HEK293 (cell line): ENCODE measurements at regions not wholly inside any gene's neighbourhood (a gene's known extent, or its start where the extent isn't known, plus 50 kb on each side); places are given as distances from the start of the nearest gene placed in this dataset.

Source experiments
- BCL11B ChIP-seq: fragments of 450-650 bp; formaldehyde crosslinking; IDR thresholded peaks from 2 replicates; pipeline ENCODE4 v1.5.1; 2016; ENCODE audit warnings: low read depth, missing biosample characterization, missing genetic modification characterization
- EGR2 ChIP-seq: fragments of 450-650 bp; formaldehyde crosslinking; IDR thresholded peaks from 2 replicates; pipeline ENCODE4 v1.5.1; 2016; ENCODE audit warnings: low read depth, missing biosample characterization, missing genetic modification characterization
- PBX3 ChIP-seq: sonication (generic); formaldehyde crosslinking; IDR thresholded peaks from 2 replicates; pipeline ENCODE4 v1.8.1; 2022; ENCODE audit warnings: mild to moderate bottlenecking, moderate library complexity, missing genetic modification reagents
- PRDM4 ChIP-seq: fragments of 450-650 bp; formaldehyde crosslinking; IDR thresholded peaks from 2 replicates; pipeline ENCODE4 v1.5.1; 2017; ENCODE audit warnings: missing biosample characterization, missing genetic modification characterization
- REST ChIP-seq: fragments of 450-650 bp; formaldehyde crosslinking; IDR thresholded peaks from 2 replicates; pipeline ENCODE4 v1.5.1; 2016; ENCODE audit warnings: missing biosample characterization, missing genetic modification characterization
- YY1 ChIP-seq: fragments of 450-650 bp; formaldehyde crosslinking; IDR thresholded peaks from 2 replicates; pipeline ENCODE4 v1.5.1; 2018; ENCODE audit warnings: missing biosample characterization, missing genetic modification characterization
- YY2 ChIP-seq: fragments of 450-650 bp; formaldehyde crosslinking; IDR thresholded peaks from 2 replicates; pipeline ENCODE4 v1.5.1; 2016; ENCODE audit warnings: missing biosample characterization, missing genetic modification characterization
- ZBTB10 ChIP-seq: fragments of 450-650 bp; formaldehyde crosslinking; IDR thresholded peaks from 2 replicates; pipeline ENCODE4 v1.5.1; 2016; ENCODE audit warnings: missing biosample characterization, missing genetic modification characterization
- ZBTB20 ChIP-seq: fragments of 450-650 bp; formaldehyde crosslinking; IDR thresholded peaks from 2 replicates; pipeline ENCODE4 v1.5.1; 2016; ENCODE audit warnings: missing biosample characterization, missing genetic modification characterization
- ZFHX2 ChIP-seq: fragments of 450-650 bp; formaldehyde crosslinking; conservative IDR thresholded peaks from 2 replicates; pipeline ENCODE4 v1.5.1; 2016; ENCODE audit warnings: missing biosample characterization, missing genetic modification characterization
- ZFP37 ChIP-seq: fragments of 450-650 bp; formaldehyde crosslinking; IDR thresholded peaks from 2 replicates; pipeline ENCODE4 v1.5.1; 2016; ENCODE audit warnings: missing biosample characterization, missing genetic modification characterization
- ZNF114 ChIP-seq: fragments of 450-650 bp; formaldehyde crosslinking; IDR thresholded peaks from 2 replicates; pipeline ENCODE4 v1.5.0; 2017; ENCODE audit warnings: missing biosample characterization, missing genetic modification characterization
- ZNF146 ChIP-seq: fragments of 450-650 bp; formaldehyde crosslinking; IDR thresholded peaks from 2 replicates; pipeline ENCODE4 v1.5.1; 2016; ENCODE audit warnings: missing biosample characterization, missing genetic modification characterization
- ZNF155 ChIP-seq: fragments of 450-650 bp; formaldehyde crosslinking; IDR thresholded peaks from 2 replicates; pipeline ENCODE4 v1.5.1; 2016; ENCODE audit warnings: missing biosample characterization, missing genetic modification characterization
- ZNF174 ChIP-seq: fragments of 450-650 bp; formaldehyde crosslinking; IDR thresholded peaks from 2 replicates; pipeline ENCODE4 v1.5.0; 2017; ENCODE audit warnings: missing biosample characterization, mild to moderate bottlenecking, missing genetic modification characterization
- ZNF202 ChIP-seq: fragments of 450-650 bp; formaldehyde crosslinking; IDR thresholded peaks from 2 replicates; pipeline ENCODE4 v1.5.1; 2016; ENCODE audit warnings: missing biosample characterization, missing genetic modification characterization, borderline replicate concordance
- ZNF221 ChIP-seq: fragments of 450-650 bp; formaldehyde crosslinking; IDR thresholded peaks from 2 replicates; pipeline ENCODE4 v1.5.1; 2017; ENCODE audit warnings: missing biosample characterization, missing genetic modification characterization, borderline replicate concordance
- ZNF239 ChIP-seq: fragments of 450-650 bp; formaldehyde crosslinking; IDR thresholded peaks from 2 replicates; pipeline ENCODE4 v1.5.1; 2016; ENCODE audit warnings: missing biosample characterization, missing genetic modification characterization
- ZNF24 ChIP-seq: fragments of 450-650 bp; formaldehyde crosslinking; IDR thresholded peaks from 2 replicates; pipeline ENCODE4 v1.5.1; 2016; ENCODE audit warnings: missing biosample characterization, missing genetic modification characterization
- ZNF26 ChIP-seq: fragments of 450-650 bp; formaldehyde crosslinking; IDR thresholded peaks from 2 replicates; pipeline ENCODE4 v1.5.1; 2016; ENCODE audit warnings: missing biosample characterization, missing genetic modification characterization
- ZNF266 ChIP-seq: fragments of 450-650 bp; formaldehyde crosslinking; IDR thresholded peaks from 2 replicates; pipeline ENCODE4 v1.5.1; 2016; ENCODE audit warnings: missing biosample characterization, missing genetic modification characterization, low read depth
- ZNF350 ChIP-seq: fragments of 450-650 bp; formaldehyde crosslinking; IDR thresholded peaks from 2 replicates; pipeline ENCODE4 v1.5.0; 2017; ENCODE audit warnings: missing biosample characterization, mild to moderate bottlenecking, missing genetic modification characterization
- ZNF391 ChIP-seq: fragments of 450-650 bp; formaldehyde crosslinking; IDR thresholded peaks from 2 replicates; pipeline ENCODE4 v1.5.1; 2016; ENCODE audit warnings: low read depth, missing biosample characterization, missing genetic modification characterization, borderline replicate concordance
- ZNF426 ChIP-seq: fragments of 450-650 bp; formaldehyde crosslinking; IDR thresholded peaks from 2 replicates; pipeline ENCODE4 v1.5.1; 2017; ENCODE audit warnings: missing biosample characterization, missing genetic modification characterization, mild to moderate bottlenecking, inconsistent platforms, moderate library complexity
- ZNF549 ChIP-seq: fragments of 450-650 bp; IDR thresholded peaks from 2 replicates; pipeline ENCODE4 v1.5.1; 2018; ENCODE audit warnings: missing biosample characterization, missing genetic modification characterization, mild to moderate bottlenecking, inconsistent platforms, moderate library complexity
- ZNF600 ChIP-seq: fragments of 450-650 bp; formaldehyde crosslinking; IDR thresholded peaks from 2 replicates; pipeline ENCODE4 v1.5.1; 2016; ENCODE audit warnings: missing biosample characterization, missing genetic modification characterization
- ZNF624 ChIP-seq: fragments of 450-650 bp; formaldehyde crosslinking; IDR thresholded peaks from 2 replicates; pipeline ENCODE4 v1.5.1; 2017; ENCODE audit warnings: missing biosample characterization, missing genetic modification characterization
- ZNF664 ChIP-seq: fragments of 450-650 bp; formaldehyde crosslinking; IDR thresholded peaks from 2 replicates; pipeline ENCODE4 v1.5.1; 2016; ENCODE audit warnings: missing biosample characterization, missing genetic modification characterization

- no peak for TF ChIP-seq REST (tag by site-specific recombination)
- no peak for TF ChIP-seq ZNF350 (tag by site-specific recombination)
- no peak for TF ChIP-seq ZNF239 (tag by site-specific recombination)
- TF ChIP-seq ZFHX2 (tag by site-specific recombination) = peak; percentile 41
- TF ChIP-seq ZNF391 (tag by site-specific recombination) = no peak
- TF ChIP-seq ZNF114 = no peak
- TF ChIP-seq ZNF174 = no peak
- no peak for TF ChIP-seq ZNF155 (tag by site-specific recombination)
- no peak for TF ChIP-seq ZNF426 (tag by site-specific recombination)
- TF ChIP-seq ZNF600 (tag by site-specific recombination) = peak; percentile 52
- TF ChIP-seq ZBTB10 (tag by site-specific recombination) = no peak
- no peak for TF ChIP-seq BCL11B (tag by site-specific recombination)
- 0 out of 2 replicates have a peak, but pooled peaks have one; percentile 25 for TF ChIP-seq ZBTB20 (tag by site-specific recombination)
- no peak for TF ChIP-seq ZNF266 (tag by site-specific recombination)
- no peak for TF ChIP-seq ZNF26 (tag by site-specific recombination)
- no peak; the same call in 1 of the 2 replicates for TF ChIP-seq ZNF664 (tag by site-specific recombination)
- peak; percentile 60; the same call in 1 of the 2 replicates for TF ChIP-seq ZFP37 (tag by site-specific recombination)
- TF ChIP-seq ZNF221 = no peak
- TF ChIP-seq ZNF549 (tag by site-specific recombination) = no peak
- no peak for TF ChIP-seq ZNF202 (tag by site-specific recombination)
- TF ChIP-seq YY2 (tag by site-specific recombination) = no peak
- TF ChIP-seq PRDM4 = no peak
- no peak for TF ChIP-seq ZNF624
- TF ChIP-seq YY1 = peak; percentile 43; the same call in 1 of the 2 replicates
- peak; percentile 68; the same call in 1 of the 2 replicates for TF ChIP-seq ZNF24 (tag by site-specific recombination)
- TF ChIP-seq PBX3 = peak; percentile 62; the same call in 1 of the 2 replicates
- TF ChIP-seq EGR2 = peak; percentile 6; the same call in 1 of the 2 replicates
- peak; percentile 10; the same call in 1 of the 2 replicates for TF ChIP-seq ZNF146
Measured at GRCh38 chr6:4647414-4648365, 128.5 kb upstream of the CDYL start (continued).
